GM12878 (cell line): ENCODE measurements at regions not wholly inside any gene's neighbourhood (a gene's known extent, or its start where the extent isn't known, plus 50 kb on each side); places are given as distances from the start of the nearest gene placed in this dataset.

ENCODE experiments used
- ATAC-seq: fragments of 200-7000 bp; cut with Tn5 transposase; 3 replicates; pipeline ENCODE4 v1.9.1; 2020; ENCODE audit warnings: mild to moderate bottlenecking, moderate library complexity
- BruUV-seq: library from RNA; stranded (reverse); fragments of 400-500 nt; replicated peaks from 2 replicates; lab custom pipeline; 2021; lab: Mats Ljungman, UMichigan
- CTCF ChIA-PET: fragments of 300-600 bp; sonication (Branson Sonifier 250); formaldehyde crosslinking; extraction: SDS; loops from one replicate; lab custom pipeline; 2021; ENCODE audit warnings: inconsistent platforms; lab: Yijun Ruan, JAX
- POLR2A ChIA-PET: fragments of 350-600 bp; formaldehyde crosslinking; extraction: SDS; loops from one replicate; lab custom pipeline; 2021; ENCODE audit warnings: inconsistent platforms; lab: Charles Lee
- RAD21 ChIA-PET: fragments of 300-600 bp; sonication (Branson Sonifier 250); formaldehyde crosslinking; loops from one replicate; lab custom pipeline; 2023; ENCODE audit warnings: antibody characterized with exemption; ENCODE audit not compliant: unreplicated experiment; lab: Charles Lee
- SMC1A ChIA-PET: fragments of 300-600 bp; sonication (Branson Sonifier 250); formaldehyde crosslinking; loops from one replicate; lab custom pipeline; 2023; ENCODE audit not compliant: unreplicated experiment, uncharacterized antibody; lab: Charles Lee
- DNase-seq: peaks from one replicate; pipeline ENCODE4 v3.0.0-alpha.2; 2011; ENCODE audit warnings: low read depth, low spot score
- FAIRE-seq: peaks from 3 replicates; lab custom pipeline; 2011; peaks lifted over from hg19 to GRCh38; lab: Jason Lieb, UNC
- H2AFZ ChIP-seq: 2 replicates; pipeline ENCODE4 v1.6.0; 2011; ENCODE audit warnings: low read depth, low read length, control low read depth; ENCODE audit not compliant: control insufficient read depth
- H3K27ac ChIP-seq: 2 replicates; pipeline ENCODE4 v1.5.1; 2011; ENCODE audit warnings: control low read depth; ENCODE audit not compliant: control insufficient read depth, insufficient read depth
- H3K27me3 ChIP-seq, 2 experiments: replicated peaks in 1 of 2; 2 replicates each; pipeline versions ENCODE4 v1.6.0 to v1.6.1; 2011; ENCODE audit warnings: low read length in 1 of 2; ENCODE audit not compliant: control insufficient read depth in 2 of 2, insufficient read depth in 2 of 2
- H3K36me3 ChIP-seq, 2 experiments: 2 replicates each; pipeline ENCODE4 v1.5.1; 2011; ENCODE audit warnings: low read length in 1 of 2; ENCODE audit not compliant: control insufficient read depth in 2 of 2, insufficient read depth in 2 of 2
- H3K4me1 ChIP-seq: 2 replicates; pipeline ENCODE4 v1.6.1; 2011; ENCODE audit warnings: mild to moderate bottlenecking, low read length, moderate library complexity, mixed read lengths; ENCODE audit not compliant: control insufficient read depth, insufficient read depth
- H3K4me2 ChIP-seq: 2 replicates; pipeline ENCODE4 v1.6.0; 2011; ENCODE audit warnings: control low read depth; ENCODE audit not compliant: control insufficient read depth, insufficient read depth
- H3K4me3 ChIP-seq: fragments of 200-600 bp; sonication (generic); 2 replicates; pipeline ENCODE4 v1.5.1; 2016
- H3K79me2 ChIP-seq: 2 replicates; pipeline ENCODE4 v1.6.0; 2011; ENCODE audit warnings: low read length; ENCODE audit not compliant: control insufficient read depth, insufficient read depth
- H3K9ac ChIP-seq: 2 replicates; pipeline ENCODE4 v1.8.0; 2011; ENCODE audit warnings: low read length, control low read depth, mixed read lengths; ENCODE audit not compliant: control insufficient read depth, insufficient read depth
- H3K9me3 ChIP-seq: replicated peaks from 3 replicates; pipeline ENCODE4 v1.5.1; 2011; ENCODE audit warnings: mild to moderate bottlenecking, low read length; ENCODE audit not compliant: control insufficient read depth, insufficient read depth
- H4K20me1 ChIP-seq: 2 replicates; pipeline ENCODE4 v1.6.0; 2011; ENCODE audit not compliant: control insufficient read depth, insufficient read depth
- ASH2L ChIP-seq: fragments of 300-600, 200-600 bp; sonication (generic); IDR thresholded peaks from 2 replicates; pipeline ENCODE4 v1.6.1; 2017; ENCODE audit warnings: low read depth, mild to moderate bottlenecking, borderline replicate concordance
- BRCA1 ChIP-seq: IDR thresholded peaks from 2 replicates; pipeline ENCODE4 v1.6.1; 2011; ENCODE audit warnings: low read depth, low read length, improper control_type of control experiment
- ELK1 ChIP-seq: IDR thresholded peaks from 2 replicates; pipeline ENCODE4 v1.6.1; 2012; ENCODE audit warnings: low read depth, low read length, improper control_type of control experiment
- ETV6 ChIP-seq, 2 experiments: fragments of 450-650 bp in 1 of 2; IDR thresholded peaks in 1 of 2; conservative IDR thresholded peaks in 1 of 2; 2 replicates each; pipeline ENCODE4 v1.6.1; 2014; ENCODE audit warnings: antibody characterized with exemption in 1 of 2, borderline replicate concordance in 1 of 2, low read depth in 1 of 2, mild to moderate bottlenecking in 1 of 2, moderate library complexity in 1 of 2
- PRDM15 ChIP-seq: fragments of 450-650 bp; formaldehyde crosslinking; IDR thresholded peaks from 2 replicates; pipeline ENCODE4 v1.4.0; 2020; ENCODE audit warnings: mild to moderate bottlenecking, moderate library complexity
- REST ChIP-seq: IDR thresholded peaks from 2 replicates; pipeline ENCODE4 v1.6.1; 2012; ENCODE audit warnings: mild to moderate bottlenecking, low read depth, low read length
- SREBF2 ChIP-seq: IDR thresholded peaks from 2 replicates; pipeline ENCODE4 v1.6.1; 2012; ENCODE audit warnings: mild to moderate bottlenecking, low read length
- SRF ChIP-seq, 2 experiments: IDR thresholded peaks; 2 replicates each; pipeline ENCODE4 v1.6.1; 2011; ENCODE audit warnings: low read depth in 2 of 2, low read length in 2 of 2, mild to moderate bottlenecking in 1 of 2, moderate library complexity in 1 of 2
- TARDBP ChIP-seq: IDR thresholded peaks from 2 replicates; pipeline ENCODE4 v1.6.1; 2016; ENCODE audit warnings: borderline replicate concordance
- ZBED1 ChIP-seq: IDR thresholded peaks from 2 replicates; pipeline ENCODE4 v1.6.1; 2016; ENCODE audit warnings: borderline replicate concordance
- ZBTB40 ChIP-seq: fragments of 450-650 bp; IDR thresholded peaks from 2 replicates; pipeline ENCODE4 v1.6.1; 2016; ENCODE audit warnings: mild to moderate bottlenecking, moderate library complexity, borderline replicate concordance
- WGBS: methylation state at CpG from one replicate; pipeline ENCODE4 v1.1.6; 2016; ENCODE audit warnings: low lambda C conversion rate; ENCODE audit not compliant: insufficient replicate concordance, insufficient coverage; ENCODE audit errors: missing lambda C conversion rate; 5-methylcytosine and 5-hydroxymethylcytosine counted together
- in situ Hi-C: fragments of 300-500 bp; cut with MboI; formaldehyde crosslinking; loops from 9 replicates; pipeline ENCODE4 v1.14.3; 2018; ENCODE audit warnings: mixed read lengths
- intact Hi-C: fragments of 100-400 bp; cut with micrococcal nuclease; formaldehyde crosslinking; loops from one replicate; pipeline ENCODE4 v1.14.2; 2022; ENCODE audit not compliant: unreplicated experiment

DNA sequence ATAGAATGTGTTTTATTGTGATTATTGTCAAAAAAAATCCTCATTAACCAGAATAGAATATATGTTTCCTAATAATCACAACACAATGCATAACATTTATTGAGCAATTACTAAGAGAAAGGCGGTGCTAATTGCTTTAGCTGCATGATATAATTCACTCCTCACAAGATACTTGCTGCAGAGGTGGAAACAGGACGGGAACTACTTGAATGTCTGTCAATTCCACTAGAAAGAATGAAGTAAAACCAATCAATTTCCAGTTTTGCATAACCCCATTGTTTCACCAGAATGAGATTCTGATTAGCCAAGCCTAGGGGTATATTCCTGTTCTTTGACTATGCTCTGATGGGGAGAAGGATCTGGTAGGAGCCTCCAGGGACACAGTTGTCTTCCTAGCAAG lies 239.1 kb upstream of the NRP1 start:
- SMC1A ChIA-PET = interaction anchor here (0.5 to 1.6 kb wide), 4 partner anchors 9 to 174 kb away, joined by 3 to 6 read pairs (median 3); no protein-coding TSS in a partner anchor
- POLR2A ChIA-PET = no interaction called here
- TF ChIP-seq BRCA1 (no peak), SRF (IDR thresholded peaks at IDR 0.05; ENCODE audit: low read depth in 2 of 2, low read length in 2 of 2) (no peak), SREBF2 (no peak), ASH2L (no peak), REST (no peak), ZBED1 (no peak), ELK1 (no peak), ETV6 (conservative IDR thresholded peaks at IDR 0.05 in 1 of 2, IDR thresholded peaks at IDR 0.05 in 1 of 2; ENCODE audit: borderline replicate concordance in 1 of 2, low read depth in 1 of 2) (no peak), ZBTB40 (no peak), PRDM15 (CRISPR knock-in tag) (no peak), TARDBP (no peak)

More for the DNA sequence above, 239.1 kb upstream of the NRP1 start:
- no peaks in the 10 kb centered on the region for H3K79me2 ChIP-seq
- BruUV-seq = no TSS peak
- ChIA-PET CTCF (no interaction called here), RAD21 (no interaction called here)
- H3K27me3 ChIP-seq = no peaks in the 10 kb centered on the region
- H3K4me3 ChIP-seq = no peak overlapping the region
- no peaks in the 10 kb centered on the region for H3K36me3 ChIP-seq
- intact Hi-C loops = no loop called here
- no peaks in the 10 kb centered on the region for H4K20me1 ChIP-seq
- FAIRE-seq = no peak
- H3K9me3 ChIP-seq = no peaks in the 10 kb centered on the region
- H3K27ac ChIP-seq = no peak overlapping the region
- no peak overlapping the region for H3K9ac ChIP-seq
- no peak for DNase-seq
- no peak overlapping the region for H2AFZ ChIP-seq
- H3K4me2 ChIP-seq = no peak overlapping the region
- in situ Hi-C loops = no loop called here
- ATAC-seq = no peak
- H3K4me1 ChIP-seq = no peaks in the 10 kb centered on the region
- 0% methylated on average over 2 of the region's 2 CpGs for WGBS
